ENCODE measurements at regions not wholly inside any gene's neighbourhood (a gene's known extent, or its start where the extent isn't known, plus 50 kb on each side); places are given as distances from the start of the nearest gene placed in this dataset.
"Not testable (repeated sequence)": the region's sequence is repeated elsewhere in the genome, so short reads cannot be mapped to it uniquely, and the experiment has no call there.

DNA sequence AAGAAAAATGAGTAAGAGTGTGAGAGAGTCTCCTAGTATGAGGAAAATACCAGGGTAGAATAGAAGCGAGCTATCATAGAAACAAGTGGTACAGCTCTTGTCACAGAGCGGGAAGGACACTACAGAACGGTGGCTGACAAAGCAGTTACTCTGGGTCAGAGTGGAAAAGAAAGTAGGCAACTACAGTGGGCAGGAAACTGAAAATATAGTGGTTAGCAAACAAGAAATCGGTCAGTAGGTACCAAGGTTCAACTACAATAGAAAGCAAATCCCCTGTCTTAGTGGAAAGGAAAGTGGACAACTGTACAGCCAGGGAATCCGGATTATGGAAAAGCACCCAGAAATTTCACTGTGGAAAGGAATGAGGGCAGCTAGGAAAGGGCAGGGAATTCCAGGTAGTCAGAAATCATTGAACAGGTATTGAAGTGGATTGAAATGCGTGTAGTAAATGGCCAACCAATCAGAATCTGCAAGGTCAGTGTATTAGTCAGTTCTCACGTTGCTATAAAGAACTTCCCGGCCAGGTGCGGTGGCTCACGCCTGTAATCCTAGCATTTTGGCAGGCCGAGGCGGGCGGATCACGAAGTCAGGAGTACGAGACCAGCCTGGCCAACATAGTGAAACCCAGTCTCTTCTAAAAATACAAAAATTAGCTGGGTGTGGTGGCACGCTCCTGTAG, 219.6 kb upstream of the DIAPH2 start:
- H3K4me3 ChIP-seq, result no peak overlapping the region
- H3K27me3 ChIP-seq, result peaks cover 82 to 100% (median 95%) of the 10 kb centered on the region in 11 experiments
- H3K27ac ChIP-seq, result no peak overlapping the region
- H4K20me1 ChIP-seq, result no peaks in the 10 kb centered on the region
- no peak overlapping the region for H3K4me2 ChIP-seq
- TF ChIP-seq Cebpa-rat (IDR thresholded peaks at IDR 0.05), result no peak
- H3K4me1 ChIP-seq, result no peaks in the 10 kb centered on the region
- H3K9ac ChIP-seq, result no peak overlapping the region
- no peaks in the 10 kb centered on the region for H3K36me3 ChIP-seq
- H3K9me3 ChIP-seq (replicated peaks in 1 of 11), result no peaks in the 10 kb centered on the region

DNA sequence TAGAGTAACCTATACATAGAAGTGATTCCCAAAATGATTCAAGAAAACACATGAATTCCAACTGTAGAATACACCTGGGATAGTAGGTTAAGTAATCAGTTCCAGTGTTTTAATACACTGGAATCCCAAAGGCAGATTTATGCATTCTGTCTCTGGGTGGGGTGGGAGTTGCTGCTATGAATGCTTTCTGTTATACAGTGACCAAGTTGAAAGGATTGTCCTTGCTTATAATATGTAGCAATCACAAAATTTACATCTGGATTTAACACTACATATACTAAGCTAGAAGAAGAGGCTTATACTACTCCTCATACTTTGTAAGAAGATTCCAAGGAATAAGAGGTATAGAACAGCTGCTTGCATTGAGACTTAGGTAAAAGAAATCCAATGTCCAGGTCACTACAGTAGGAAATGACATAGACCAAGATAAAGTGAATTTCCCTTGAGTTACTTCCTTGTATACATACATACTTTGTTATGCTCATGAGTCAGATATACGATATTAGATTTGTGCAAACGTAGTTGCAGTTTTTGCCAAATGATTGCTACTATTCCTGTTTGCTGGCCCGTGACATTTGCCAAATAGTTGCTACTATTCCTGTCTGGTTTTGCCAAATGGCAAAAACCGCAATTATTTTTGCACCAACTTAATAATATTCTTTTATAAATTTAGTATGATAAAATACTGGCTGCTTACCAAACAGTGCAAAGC, 210.5 kb upstream of the DIAPH2 start:
- Histone ChIP-seq H3K9ac (no peak overlapping the region), H3K4me1 (peaks cover 0 to 9% (median 0%) of the 10 kb centered on the region in 10 experiments; a peak in 2 of 20 replicates), H3K27ac (no peak overlapping the region), H3K27me3 (peaks cover 83 to 100% (median 96%) of the 10 kb centered on the region in 11 experiments), H3K4me2 (no peak overlapping the region), H3K36me3 (no peaks in the 10 kb centered on the region), H3K4me3 (no peak overlapping the region), H3K9me3 (replicated peaks in 1 of 11) (no peaks in the 10 kb centered on the region), H4K20me1 (no peaks in the 10 kb centered on the region; a peak in 1 of 22 replicates)
- no peak for TF ChIP-seq Cebpa-rat (IDR thresholded peaks at IDR 0.05)

DNA sequence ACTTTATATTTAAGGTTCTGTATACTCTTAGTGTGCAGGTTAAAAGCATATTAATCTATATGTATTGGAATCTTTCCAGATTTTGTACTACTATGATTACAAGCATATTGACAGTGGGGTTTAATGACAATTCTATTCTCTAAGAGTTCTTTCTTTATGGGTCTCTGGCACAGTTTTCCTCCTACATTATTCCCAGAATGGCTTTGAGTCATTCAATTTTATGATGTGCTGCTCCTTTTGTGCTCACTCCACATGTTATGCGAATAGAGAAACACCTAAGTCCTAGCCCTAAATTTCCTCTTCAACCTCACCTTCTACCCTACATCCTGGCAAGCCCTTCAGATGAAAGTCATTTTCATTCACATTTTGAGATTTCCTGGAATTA, 209.9 kb upstream of the DIAPH2 start:
- H3K4me1 ChIP-seq, result peaks cover 0 to 9% (median 0%) of the 10 kb centered on the region in 10 experiments; a peak in 2 of 20 replicates
- H3K9me3 ChIP-seq (replicated peaks in 1 of 11), result no peaks in the 10 kb centered on the region
- H4K20me1 ChIP-seq, result no peaks in the 10 kb centered on the region; a peak in 1 of 22 replicates
- no peaks in the 10 kb centered on the region for H3K36me3 ChIP-seq
- no peak overlapping the region for H3K4me2 ChIP-seq
- no peak overlapping the region for H3K4me3 ChIP-seq
- no peak overlapping the region for H3K27ac ChIP-seq
- TF ChIP-seq Cebpa-rat (IDR thresholded peaks at IDR 0.05), result no peak
- H3K9ac ChIP-seq, result no peak overlapping the region
- peaks cover 83 to 100% (median 96%) of the 10 kb centered on the region in 11 experiments for H3K27me3 ChIP-seq

DNA sequence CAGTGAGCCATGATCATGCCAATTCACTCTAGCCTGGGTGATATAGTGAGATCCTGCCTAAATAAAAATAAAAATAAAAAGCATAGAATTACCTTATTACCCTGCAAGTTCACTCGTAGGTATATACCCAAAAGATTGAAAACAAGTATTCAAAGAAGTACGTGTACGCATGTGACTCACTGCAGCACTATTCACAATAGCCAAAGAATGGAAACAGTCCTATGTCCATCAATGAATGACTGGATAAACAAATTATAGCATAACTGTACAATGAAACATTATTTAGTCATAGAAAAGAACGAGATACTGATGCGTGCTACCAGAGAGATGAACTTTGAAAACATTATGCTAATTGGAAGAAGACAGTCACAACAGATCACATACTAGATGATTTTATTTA, 204.6 kb upstream of the DIAPH2 start:
- Histone ChIP-seq H4K20me1 (peaks cover 0 to 4% (median 0%) of the 10 kb centered on the region in 11 experiments; a peak in 2 of 22 replicates), H3K36me3 (no peaks in the 10 kb centered on the region), H3K4me2 (no peak overlapping the region), H3K9ac (no peak overlapping the region), H3K4me3 (no peak overlapping the region), H3K27me3 (peaks cover 53 to 97% (median 89%) of the 10 kb centered on the region in 11 experiments), H3K27ac (no peak overlapping the region), H3K4me1 (no peaks in the 10 kb centered on the region), H3K9me3 (replicated peaks in 1 of 11) (no peaks in the 10 kb centered on the region)
- TF ChIP-seq Cebpa-rat (IDR thresholded peaks at IDR 0.05), result no peak

- no peaks in the 10 kb centered on the region for H3K4me1 ChIP-seq
- TF ChIP-seq Cebpa-rat (IDR thresholded peaks at IDR 0.05), result no peak
- no peak overlapping the region for H3K27ac ChIP-seq
- peaks cover 0 to 5% (median 0%) of the 10 kb centered on the region in 11 experiments; a peak in 1 of 22 replicates for H3K9me3 ChIP-seq (replicated peaks in 1 of 11)
- H3K9ac ChIP-seq, result no peak overlapping the region
- no peak overlapping the region for H3K4me2 ChIP-seq
- peaks cover 0 to 4% (median 0%) of the 10 kb centered on the region in 11 experiments; a peak in 2 of 22 replicates for H4K20me1 ChIP-seq
- no peaks in the 10 kb centered on the region for H3K36me3 ChIP-seq
- peaks cover 43 to 97% (median 85%) of the 10 kb centered on the region in 11 experiments for H3K27me3 ChIP-seq
- H3K4me3 ChIP-seq, result no peak overlapping the region
Measured at GRCh38 chrX:96481831-96482230, 202.8 kb upstream of the DIAPH2 start.

- Histone ChIP-seq H3K4me3 (no peak overlapping the region), H3K4me2 (no peak overlapping the region), H4K20me1 (peaks cover 0 to 4% (median 0%) of the 10 kb centered on the region in 11 experiments; a peak in 2 of 22 replicates), H3K9me3 (replicated peaks in 1 of 11) (peaks cover 0 to 7% (median 0%) of the 10 kb centered on the region in 11 experiments; a peak in 1 of 22 replicates), H3K9ac (no peak overlapping the region), H3K4me1 (no peaks in the 10 kb centered on the region), H3K27me3 (peaks cover 26 to 78% (median 67%) of the 10 kb centered on the region in 11 experiments), H3K36me3 (no peaks in the 10 kb centered on the region), H3K27ac (no peak overlapping the region)
- no peak for TF ChIP-seq Cebpa-rat (IDR thresholded peaks at IDR 0.05)
Measured at GRCh38 chrX:96483647-96484160, 200.9 kb upstream of the DIAPH2 start.

- H3K27ac ChIP-seq; H3K9ac ChIP-seq; H4K20me1 ChIP-seq; H3K9me3 ChIP-seq (replicated peaks in 1 of 11); H3K4me1 ChIP-seq; H3K36me3 ChIP-seq; H3K4me2 ChIP-seq; H3K4me3 ChIP-seq: not testable (repeated sequence)
- peaks cover 13 to 51% (median 41%) of the 10 kb centered on the region in 11 experiments for H3K27me3 ChIP-seq
Measured at GRCh38 chrX:96486687-96487086, 198.0 kb upstream of the DIAPH2 start.

GRCh38 chrX:96502507-96502906, 182.1 kb upstream of the DIAPH2 start:
- no peaks in the 10 kb centered on the region for H3K4me1 ChIP-seq
- no peaks in the 10 kb centered on the region for H4K20me1 ChIP-seq
- H3K9ac ChIP-seq, result no peak overlapping the region
- H3K27me3 ChIP-seq, result peaks cover 7 to 50% (median 40%) of the 10 kb centered on the region in 11 experiments; a peak in 20 of 22 replicates
- no peak overlapping the region for H3K27ac ChIP-seq
- TF ChIP-seq Cebpa-rat (IDR thresholded peaks at IDR 0.05), result no peak
- H3K4me2 ChIP-seq, result no peak overlapping the region
- no peak overlapping the region for H3K4me3 ChIP-seq
- no peaks in the 10 kb centered on the region for H3K36me3 ChIP-seq
- peaks cover 0 to 7% (median 0%) of the 10 kb centered on the region in 11 experiments; a peak in 1 of 22 replicates for H3K9me3 ChIP-seq (replicated peaks in 1 of 11)

GRCh38 chrX:96529386-96529785, 155.3 kb upstream of the DIAPH2 start:
- peaks cover 9 to 68% (median 44%) of the 10 kb centered on the region in 11 experiments; a peak in 21 of 22 replicates for H3K27me3 ChIP-seq
- H3K9me3 ChIP-seq (replicated peaks in 1 of 11); H4K20me1 ChIP-seq; H3K4me2 ChIP-seq; H3K27ac ChIP-seq; H3K4me3 ChIP-seq; H3K4me1 ChIP-seq; H3K36me3 ChIP-seq; H3K9ac ChIP-seq: not testable (repeated sequence)

All from BLaER1 treated with 17β-estradiol and CSF1 and Interleukin-3, amounts not matched to agents 10 nM and 100 nM (cell line).